A673 (cell line): ENCODE measurements at regions not wholly inside any gene's neighbourhood (a gene's known extent, or its start where the extent isn't known, plus 50 kb on each side); places are given as distances from the start of the nearest gene placed in this dataset.

Experiments
- BruUV-seq: library from RNA; stranded (reverse); fragments of 400-500 nt; replicated peaks from 2 replicates; lab custom pipeline; 2021; lab: Mats Ljungman, UMichigan
- CTCF ChIA-PET: fragments of 300-600 bp; sonication (Branson Sonifier 250); formaldehyde crosslinking; loops from one replicate; lab custom pipeline; 2022; ENCODE audit warnings: antibody characterized with exemption; lab: Charles Lee
- POLR2A ChIA-PET: fragments of 300-600 bp; sonication (Branson Sonifier 250); formaldehyde crosslinking; loops from one replicate; lab custom pipeline; 2022; ENCODE audit warnings: antibody characterized with exemption; ENCODE audit not compliant: low non-redundant PET; lab: Charles Lee
- DNase-seq: peaks from one replicate; pipeline ENCODE4 v3.0.0-alpha.2; 2015; ENCODE audit warnings: low spot score
- H3K27ac ChIP-seq: fragments of 200-600 bp; sonication (generic); 2 replicates; pipeline ENCODE4 v1.5.1; 2016; ENCODE audit warnings: mixed run types, low read depth, mild to moderate bottlenecking, mixed read lengths, antibody characterized with exemption, low read length; ENCODE audit not compliant: poor library complexity, severe bottlenecking
- H3K27me3 ChIP-seq: fragments of 200-600 bp; sonication (generic); replicated peaks from 2 replicates; pipeline ENCODE4 v1.6.1; 2017; ENCODE audit warnings: mixed run types, low read depth, mild to moderate bottlenecking, mixed read lengths, antibody characterized with exemption, low read length; ENCODE audit not compliant: insufficient read depth, poor library complexity
- H3K36me3 ChIP-seq: fragments of 200-600 bp; sonication (generic); 2 replicates; pipeline ENCODE4 v1.6.1; 2016; ENCODE audit warnings: mixed run types, mild to moderate bottlenecking, mixed read lengths, antibody characterized with exemption, low read length; ENCODE audit not compliant: insufficient read depth, poor library complexity, severe bottlenecking
- H3K4me1 ChIP-seq: fragments of 200-600 bp; sonication (generic); 2 replicates; pipeline ENCODE4 v1.6.1; 2017; ENCODE audit warnings: mixed run types, mild to moderate bottlenecking, mixed read lengths, antibody characterized with exemption, low read length; ENCODE audit not compliant: insufficient read depth, poor library complexity, severe bottlenecking
- H3K4me3 ChIP-seq: fragments of 200-600 bp; sonication (generic); 2 replicates; pipeline ENCODE4 v1.5.1; 2016; ENCODE audit warnings: low read depth, mixed run types, mild to moderate bottlenecking, mixed read lengths, low read length; ENCODE audit not compliant: poor library complexity, severe bottlenecking
- H3K9me3 ChIP-seq: fragments of 200-600 bp; sonication (generic); 2 replicates; pipeline ENCODE4 v1.6.1; 2016; ENCODE audit warnings: mixed run types, low read depth, mild to moderate bottlenecking, mixed read lengths, antibody characterized with exemption, low read length; ENCODE audit not compliant: poor library complexity, severe bottlenecking
- EZH2 ChIP-seq: fragments of 200-600 bp; sonication (generic); IDR thresholded peaks from 2 replicates; pipeline ENCODE4 v1.6.1; 2017; ENCODE audit warnings: borderline replicate concordance, low read depth, mild to moderate bottlenecking, mixed read lengths, antibody characterized with exemption, low read length; ENCODE audit not compliant: poor library complexity, severe bottlenecking
- intact Hi-C: fragments of 100-400 bp; cut with micrococcal nuclease; formaldehyde crosslinking; loops from one replicate; pipeline ENCODE4 v1.10.0; 2022; ENCODE audit not compliant: unreplicated experiment
- TF ChIP-seq, protein P1 (sequence below): fragments of 300-800, 200-600 bp; sonication (generic); conservative IDR thresholded peaks from 2 replicates; pipeline ENCODE4 v1.5.1; 2017; ENCODE audit warnings: low read depth, mild to moderate bottlenecking, antibody characterized with exemption, low read length, moderate library complexity, mixed read lengths

DNA sequence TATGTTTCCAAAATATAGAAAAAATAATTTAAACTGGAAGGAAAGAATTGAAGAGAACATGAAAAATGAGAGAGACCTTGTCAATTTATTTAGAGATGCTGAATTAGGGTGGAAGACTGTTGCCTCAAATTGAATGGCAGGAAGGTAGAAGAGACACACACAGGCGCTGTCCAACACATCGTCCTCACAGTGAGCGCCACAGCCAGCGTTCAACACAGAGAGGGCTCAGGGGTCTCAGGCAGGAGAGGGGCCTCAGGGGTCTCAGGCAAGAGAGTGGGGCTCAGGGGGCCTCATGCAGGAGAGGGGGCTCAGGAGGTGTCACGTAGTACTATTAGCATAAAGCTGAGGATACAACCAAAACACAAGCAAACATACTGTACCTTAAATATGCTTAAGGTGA is 65.7 kb downstream of the TMEM18 start:
- CTCF ChIA-PET, result no interaction called here
- Histone ChIP-seq H3K36me3 (no peaks in the 10 kb centered on the region), H3K9me3 (no peaks in the 10 kb centered on the region), H3K4me3 (no peak overlapping the region), H3K27ac (no peak overlapping the region), H3K27me3 (no peaks in the 10 kb centered on the region), H3K4me1 (no peaks in the 10 kb centered on the region)
- intact Hi-C loops, result no loop called here
- POLR2A ChIA-PET, result no interaction called here
- no peak for DNase-seq
- no TSS peak for BruUV-seq
- TF ChIP-seq EZH2, result no peak
- TF ChIP-seq, protein P1, sequence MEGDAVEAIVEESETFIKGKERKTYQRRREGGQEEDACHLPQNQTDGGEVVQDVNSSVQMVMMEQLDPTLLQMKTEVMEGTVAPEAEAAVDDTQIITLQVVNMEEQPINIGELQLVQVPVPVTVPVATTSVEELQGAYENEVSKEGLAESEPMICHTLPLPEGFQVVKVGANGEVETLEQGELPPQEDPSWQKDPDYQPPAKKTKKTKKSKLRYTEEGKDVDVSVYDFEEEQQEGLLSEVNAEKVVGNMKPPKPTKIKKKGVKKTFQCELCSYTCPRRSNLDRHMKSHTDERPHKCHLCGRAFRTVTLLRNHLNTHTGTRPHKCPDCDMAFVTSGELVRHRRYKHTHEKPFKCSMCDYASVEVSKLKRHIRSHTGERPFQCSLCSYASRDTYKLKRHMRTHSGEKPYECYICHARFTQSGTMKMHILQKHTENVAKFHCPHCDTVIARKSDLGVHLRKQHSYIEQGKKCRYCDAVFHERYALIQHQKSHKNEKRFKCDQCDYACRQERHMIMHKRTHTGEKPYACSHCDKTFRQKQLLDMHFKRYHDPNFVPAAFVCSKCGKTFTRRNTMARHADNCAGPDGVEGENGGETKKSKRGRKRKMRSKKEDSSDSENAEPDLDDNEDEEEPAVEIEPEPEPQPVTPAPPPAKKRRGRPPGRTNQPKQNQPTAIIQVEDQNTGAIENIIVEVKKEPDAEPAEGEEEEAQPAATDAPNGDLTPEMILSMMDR, result no peak

DNA sequence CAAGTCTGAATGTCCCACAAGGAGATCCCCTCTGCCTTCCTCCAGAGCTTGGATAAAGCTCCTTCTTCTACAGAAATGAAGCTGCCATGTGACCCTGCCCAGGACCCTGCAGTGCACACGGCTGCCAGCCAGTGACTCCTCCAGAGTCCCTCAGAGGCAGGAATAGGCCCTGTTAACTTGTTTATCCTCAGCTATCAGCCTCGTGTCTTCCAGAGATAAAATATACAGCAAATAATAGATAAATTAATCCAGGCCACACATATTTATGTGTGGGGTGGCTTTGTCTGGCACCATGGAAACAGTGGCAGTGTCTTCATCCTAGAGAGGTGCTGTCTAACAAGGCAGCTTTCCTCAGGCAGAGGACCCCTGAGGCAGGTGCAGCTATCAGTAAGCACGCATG is 66.7 kb downstream of the TMEM18 start:
- no peak overlapping the region for H3K4me3 ChIP-seq
- H3K9me3 ChIP-seq, result no peaks in the 10 kb centered on the region
- no peaks in the 10 kb centered on the region for H3K4me1 ChIP-seq
- no TSS peak for BruUV-seq
- no peaks in the 10 kb centered on the region for H3K27me3 ChIP-seq
- ChIA-PET POLR2A (no interaction called here), CTCF (no interaction called here)
- H3K27ac ChIP-seq, result no peak overlapping the region
- DNase-seq, result no peak
- TF ChIP-seq EZH2, result no peak
- TF ChIP-seq, protein P1, result no peak
- intact Hi-C loops, result no loop called here
- H3K36me3 ChIP-seq, result no peaks in the 10 kb centered on the region

DNA sequence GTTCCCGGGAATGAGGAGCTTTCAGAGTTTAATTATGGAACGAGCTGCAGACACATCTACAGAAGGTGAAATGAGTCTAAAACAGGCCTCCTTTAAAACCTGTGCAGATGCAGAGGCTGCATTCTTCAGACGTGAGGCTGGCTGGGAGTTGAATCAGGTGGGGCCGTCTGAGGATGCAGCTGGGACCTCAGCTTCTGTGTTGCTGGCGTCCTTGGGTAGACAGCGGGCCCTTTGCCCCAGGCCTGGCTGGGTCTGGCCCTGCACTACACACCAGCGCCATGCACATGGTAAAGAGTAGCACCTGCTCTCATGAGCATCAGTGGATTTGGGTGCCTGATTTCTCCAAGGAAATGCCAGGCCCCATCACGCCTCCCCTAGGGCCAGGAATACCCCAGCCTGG is 67.3 kb downstream of the TMEM18 start:
- Histone ChIP-seq H3K4me1 (no peaks in the 10 kb centered on the region), H3K27me3 (no peaks in the 10 kb centered on the region), H3K36me3 (no peaks in the 10 kb centered on the region), H3K4me3 (no peak overlapping the region), H3K27ac (no peak overlapping the region), H3K9me3 (no peaks in the 10 kb centered on the region)
- ChIA-PET CTCF (no interaction called here), POLR2A (no interaction called here)
- no peak for DNase-seq
- intact Hi-C loops, result no loop called here
- BruUV-seq, result no TSS peak
- TF ChIP-seq EZH2, result no peak
- TF ChIP-seq, protein P1, result no peak
